ENCODE measurements at regions not wholly inside any gene's neighbourhood (a gene's known extent, or its start where the extent isn't known, plus 50 kb on each side); places are given as distances from the start of the nearest gene placed in this dataset.

DNA sequence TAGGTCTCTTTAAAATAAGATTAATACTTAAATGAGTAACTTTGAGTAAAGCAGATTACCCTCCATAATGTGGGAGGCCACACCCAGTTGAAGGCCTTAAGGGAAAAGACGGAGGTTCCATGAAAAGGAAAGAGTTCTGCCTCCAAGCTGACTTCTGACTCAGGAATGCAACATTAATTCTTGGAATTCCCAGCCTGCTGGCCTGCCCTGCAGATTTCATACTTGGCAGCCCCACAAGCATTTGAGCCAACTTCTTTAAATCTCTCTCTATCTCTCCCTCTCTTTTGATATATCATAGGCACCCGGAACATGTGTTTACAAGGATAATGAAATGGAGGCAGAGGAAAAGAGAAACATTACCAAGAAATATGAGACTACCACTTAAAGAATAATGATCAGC is 902.3 kb upstream of the MIR17HG start:
- no peak for ATAC-seq (ENCODE audit: low read depth)
- Mint-ChIP-seq H3K4me1 (no peaks in the 10 kb centered on the region), H3K36me3 (no peaks in the 10 kb centered on the region), H3K4me3 (no peak overlapping the region), H3K27me3 (no peaks in the 10 kb centered on the region), H3K27ac (no peak overlapping the region), H3K9me3 (no peaks in the 10 kb centered on the region)
- DNase-seq, result no peak
- POLR2A ChIA-PET, result no interaction called here

GRCh38 chr13:90447034-90447733 is 900.3 kb upstream of the MIR17HG start:
- Mint-ChIP-seq H3K27me3 (no peaks in the 10 kb centered on the region), H3K4me1 (no peaks in the 10 kb centered on the region), H3K36me3 (no peaks in the 10 kb centered on the region), H3K4me3 (no peak overlapping the region), H3K27ac (no peak overlapping the region), H3K9me3 (no peaks in the 10 kb centered on the region)
- ATAC-seq (ENCODE audit: low read depth) (no peak), DNase-seq (no peak)
- POLR2A ChIA-PET, result no interaction called here

GRCh38 chr13:90447734-90448101 is 899.8 kb upstream of the MIR17HG start:
- Mint-ChIP-seq H3K36me3 (no peaks in the 10 kb centered on the region), H3K27ac (no peak overlapping the region), H3K4me1 (no peaks in the 10 kb centered on the region), H3K4me3 (no peak overlapping the region), H3K9me3 (no peaks in the 10 kb centered on the region), H3K27me3 (no peaks in the 10 kb centered on the region)
- ATAC-seq (ENCODE audit: low read depth), result no peak
- DNase-seq, result no peak
- POLR2A ChIA-PET, result no interaction called here

DNA sequence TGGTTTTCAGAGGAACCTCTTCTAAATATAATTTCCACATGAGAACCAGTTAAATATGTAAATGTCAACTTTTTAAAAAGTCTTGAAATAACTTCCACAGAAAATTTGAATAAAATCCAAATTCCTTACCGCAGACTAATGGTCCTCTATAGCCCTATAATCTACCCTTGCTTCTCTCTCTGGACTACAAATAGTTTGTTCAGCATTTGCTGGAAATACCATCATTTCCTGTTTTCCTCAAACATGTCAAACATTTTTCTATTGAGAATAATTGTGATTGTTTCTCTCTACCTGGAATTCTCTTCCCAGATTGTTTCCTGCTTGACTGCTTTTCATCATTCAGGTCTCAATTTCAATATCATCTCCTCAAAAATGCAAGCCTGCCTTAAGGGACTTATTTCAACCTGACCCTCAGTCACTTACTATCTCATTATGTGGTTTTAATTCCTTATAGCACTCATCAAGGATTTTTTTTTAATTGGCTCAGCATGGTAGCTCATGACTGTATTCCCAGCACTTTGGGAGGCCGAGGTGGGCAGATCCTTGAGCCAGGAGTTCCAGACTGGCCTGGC is 898.9 kb upstream of the MIR17HG start:
- POLR2A ChIA-PET, result no interaction called here
- Mint-ChIP-seq H3K4me1 (no peaks in the 10 kb centered on the region), H3K36me3 (no peaks in the 10 kb centered on the region), H3K27ac (no peak overlapping the region), H3K4me3 (no peak overlapping the region), H3K9me3 (no peaks in the 10 kb centered on the region), H3K27me3 (no peaks in the 10 kb centered on the region)
- DNase-seq (no peak), ATAC-seq (ENCODE audit: low read depth) (no peak)

GRCh38 chr13:90453342-90453741 is 894.1 kb upstream of the MIR17HG start:
- Mint-ChIP-seq H3K27ac (no peak overlapping the region), H3K27me3 (no peaks in the 10 kb centered on the region), H3K4me3 (no peak overlapping the region), H3K9me3 (peaks cover 2% of the 10 kb centered on the region), H3K4me1 (no peaks in the 10 kb centered on the region), H3K36me3 (no peaks in the 10 kb centered on the region)
- ATAC-seq (ENCODE audit: low read depth), result no peak
- no peak for DNase-seq
- POLR2A ChIA-PET, result no interaction called here

DNA sequence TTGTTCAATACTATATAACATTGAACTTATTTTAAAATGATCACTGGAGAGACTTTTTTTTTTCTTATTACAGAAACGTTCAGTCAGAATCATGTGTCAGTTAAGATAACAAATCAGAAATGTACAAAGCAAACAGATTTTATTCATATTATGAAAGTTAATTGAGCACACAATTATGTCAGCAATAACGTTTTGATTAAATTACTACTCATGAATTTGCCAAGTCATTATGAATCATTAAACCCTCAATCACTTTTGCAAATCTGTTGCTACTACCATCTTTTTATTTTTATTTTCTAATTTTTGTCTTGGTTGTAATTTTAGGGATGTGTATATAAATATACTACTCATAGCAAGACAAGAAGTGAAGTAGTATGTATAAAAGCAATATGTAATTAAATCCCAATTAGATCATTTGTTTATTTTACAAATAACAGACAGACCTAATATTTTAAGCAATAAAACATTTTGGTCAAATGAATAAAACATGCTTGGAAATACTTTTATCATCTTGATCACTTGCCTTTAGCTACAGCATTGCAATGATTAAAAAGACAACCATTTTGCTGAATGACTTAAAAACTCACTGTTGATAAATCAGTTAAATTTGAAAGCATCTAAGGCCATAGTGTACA is 893.4 kb upstream of the MIR17HG start:
- DNase-seq (no peak), ATAC-seq (ENCODE audit: low read depth) (no peak)
- Mint-ChIP-seq H3K4me3 (no peak overlapping the region), H3K27ac (no peak overlapping the region), H3K9me3 (peaks cover 4% of the 10 kb centered on the region), H3K36me3 (no peaks in the 10 kb centered on the region), H3K4me1 (no peaks in the 10 kb centered on the region), H3K27me3 (no peaks in the 10 kb centered on the region)
- POLR2A ChIA-PET, result no interaction called here

GRCh38 chr13:90455067-90455466 is 892.4 kb upstream of the MIR17HG start:
- peaks cover 4% of the 10 kb centered on the region for H3K9me3 Mint-ChIP-seq
- H3K27ac Mint-ChIP-seq, result no peak overlapping the region
- ATAC-seq (ENCODE audit: low read depth) (no peak), DNase-seq (no peak)
- no peaks in the 10 kb centered on the region for H3K4me1 Mint-ChIP-seq
- H3K27me3 Mint-ChIP-seq, result no peaks in the 10 kb centered on the region
- H3K4me3 Mint-ChIP-seq, result no peak overlapping the region
- POLR2A ChIA-PET, result no interaction called here
- H3K36me3 Mint-ChIP-seq, result no peaks in the 10 kb centered on the region

GRCh38 chr13:90455823-90456222 is 891.7 kb upstream of the MIR17HG start:
- Mint-ChIP-seq H3K4me3 (no peak overlapping the region), H3K27me3 (no peaks in the 10 kb centered on the region), H3K27ac (no peak overlapping the region), H3K4me1 (no peaks in the 10 kb centered on the region), H3K36me3 (no peaks in the 10 kb centered on the region), H3K9me3 (peaks cover 4% of the 10 kb centered on the region)
- POLR2A ChIA-PET, result no interaction called here
- no peak for ATAC-seq (ENCODE audit: low read depth)
- DNase-seq, result no peak

DNA sequence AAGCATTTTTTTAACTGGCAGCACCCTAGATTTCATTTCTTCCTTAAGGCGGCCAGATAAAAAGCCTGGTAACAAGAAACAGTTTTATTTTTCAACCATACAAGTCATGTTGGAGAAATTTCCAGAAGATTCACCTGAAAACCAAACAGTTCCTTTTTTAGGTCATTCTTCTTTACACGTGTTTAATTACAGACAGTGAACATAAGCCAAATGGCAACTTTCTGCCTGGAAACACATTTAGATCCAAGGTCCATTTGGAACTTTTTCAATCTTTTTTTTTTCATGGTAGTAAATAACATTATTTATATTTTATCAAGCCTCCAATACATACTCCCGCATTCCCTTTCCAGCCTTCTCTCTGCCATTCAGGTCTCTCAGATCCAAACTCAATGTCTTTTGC is 886.1 kb upstream of the MIR17HG start:
- H3K9me3 Mint-ChIP-seq, result peaks cover 7% of the 10 kb centered on the region
- no peak overlapping the region for H3K4me3 Mint-ChIP-seq
- H3K27ac Mint-ChIP-seq, result no peak overlapping the region
- ATAC-seq (ENCODE audit: low read depth) (no peak), DNase-seq (no peak)
- no peaks in the 10 kb centered on the region for H3K27me3 Mint-ChIP-seq
- POLR2A ChIA-PET, result no interaction called here
- no peaks in the 10 kb centered on the region for H3K36me3 Mint-ChIP-seq
- no peaks in the 10 kb centered on the region for H3K4me1 Mint-ChIP-seq

- H3K27ac Mint-ChIP-seq, result no peak overlapping the region
- no peak overlapping the region for H3K4me3 Mint-ChIP-seq
- ATAC-seq (ENCODE audit: low read depth) (no peak), DNase-seq (no peak)
- POLR2A ChIA-PET, result no interaction called here
- no peaks in the 10 kb centered on the region for H3K36me3 Mint-ChIP-seq
- H3K27me3 Mint-ChIP-seq, result no peaks in the 10 kb centered on the region
- H3K4me1 Mint-ChIP-seq, result no peaks in the 10 kb centered on the region
- H3K9me3 Mint-ChIP-seq, result peaks cover 5% of the 10 kb centered on the region
Measured at GRCh38 chr13:90477216-90477615, 870.3 kb upstream of the MIR17HG start.

DNA sequence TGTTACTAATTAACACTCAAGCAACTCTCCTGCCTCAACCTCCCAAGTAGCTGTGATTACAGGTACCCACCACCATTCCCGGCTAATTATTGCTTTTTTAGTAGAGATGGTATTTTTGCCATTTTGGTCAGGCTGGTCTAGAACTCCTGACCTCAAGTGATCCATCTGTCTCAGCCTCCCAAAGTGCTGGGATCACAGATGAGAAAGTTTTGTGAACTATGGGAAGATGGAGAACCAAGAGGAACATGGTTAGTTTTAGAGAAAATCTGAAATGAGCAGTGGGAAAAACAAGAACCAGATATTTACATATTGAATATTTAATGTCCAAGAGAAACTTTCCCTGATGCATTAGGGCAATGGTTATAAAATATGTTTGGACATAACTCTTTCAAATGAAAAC is 863.6 kb upstream of the MIR17HG start:
- Mint-ChIP-seq H3K36me3 (no peaks in the 10 kb centered on the region), H3K4me1 (no peaks in the 10 kb centered on the region), H3K27ac (no peak overlapping the region), H3K27me3 (no peaks in the 10 kb centered on the region), H3K4me3 (no peak overlapping the region), H3K9me3 (peaks cover 5% of the 10 kb centered on the region)
- ATAC-seq (ENCODE audit: low read depth), result no peak
- DNase-seq, result no peak
- POLR2A ChIA-PET, result no interaction called here

DNA sequence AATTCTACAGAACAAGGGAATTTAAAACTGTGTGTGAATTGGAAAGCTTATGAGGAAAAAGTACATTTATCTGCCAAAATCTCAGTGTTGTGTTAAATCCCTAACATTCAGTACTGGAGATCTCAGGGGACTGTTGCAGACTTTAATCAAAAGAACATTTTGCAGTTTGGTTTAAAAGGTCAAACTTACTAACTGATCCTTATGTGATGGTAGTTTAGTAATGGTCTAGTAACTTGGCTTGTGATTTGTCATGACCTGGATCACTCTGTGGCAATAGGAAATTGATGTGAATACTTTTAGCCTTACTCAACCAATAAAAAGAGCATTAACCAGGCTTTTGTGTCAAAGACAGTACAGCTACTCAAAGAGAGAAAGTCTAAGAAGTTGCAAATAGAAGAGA is 862.1 kb upstream of the MIR17HG start:
- H3K27ac Mint-ChIP-seq, result no peak overlapping the region
- ATAC-seq (ENCODE audit: low read depth) (no peak), DNase-seq (no peak)
- H3K4me3 Mint-ChIP-seq, result no peak overlapping the region
- no peaks in the 10 kb centered on the region for H3K4me1 Mint-ChIP-seq
- peaks cover 5% of the 10 kb centered on the region for H3K9me3 Mint-ChIP-seq
- POLR2A ChIA-PET, result no interaction called here
- H3K27me3 Mint-ChIP-seq, result no peaks in the 10 kb centered on the region
- no peaks in the 10 kb centered on the region for H3K36me3 Mint-ChIP-seq

DNA sequence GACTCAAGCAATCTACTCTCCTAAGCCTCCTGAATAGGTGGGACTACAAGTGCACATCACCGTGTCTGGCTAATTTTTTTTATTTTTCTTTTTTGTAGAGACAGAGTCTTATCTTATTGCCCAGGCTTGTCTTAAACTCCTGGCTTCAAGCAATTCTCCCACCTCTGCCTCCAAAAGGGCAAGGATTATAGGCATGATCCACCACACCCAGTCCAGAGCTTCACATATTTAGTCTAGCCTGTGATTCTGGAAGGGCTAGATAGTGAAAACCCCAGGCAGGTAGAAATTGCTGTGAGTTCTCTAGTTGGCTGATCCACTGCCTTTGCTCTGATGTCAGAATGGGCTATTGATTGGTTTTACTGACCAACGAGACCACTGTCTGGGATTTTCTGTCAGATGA is 854.6 kb upstream of the MIR17HG start:
- ATAC-seq (ENCODE audit: low read depth) (no peak), DNase-seq (no peak)
- Mint-ChIP-seq H3K4me3 (no peak overlapping the region), H3K4me1 (no peaks in the 10 kb centered on the region), H3K9me3 (no peaks in the 10 kb centered on the region), H3K36me3 (no peaks in the 10 kb centered on the region), H3K27me3 (no peaks in the 10 kb centered on the region), H3K27ac (no peak overlapping the region)
- POLR2A ChIA-PET, result no interaction called here

DNA sequence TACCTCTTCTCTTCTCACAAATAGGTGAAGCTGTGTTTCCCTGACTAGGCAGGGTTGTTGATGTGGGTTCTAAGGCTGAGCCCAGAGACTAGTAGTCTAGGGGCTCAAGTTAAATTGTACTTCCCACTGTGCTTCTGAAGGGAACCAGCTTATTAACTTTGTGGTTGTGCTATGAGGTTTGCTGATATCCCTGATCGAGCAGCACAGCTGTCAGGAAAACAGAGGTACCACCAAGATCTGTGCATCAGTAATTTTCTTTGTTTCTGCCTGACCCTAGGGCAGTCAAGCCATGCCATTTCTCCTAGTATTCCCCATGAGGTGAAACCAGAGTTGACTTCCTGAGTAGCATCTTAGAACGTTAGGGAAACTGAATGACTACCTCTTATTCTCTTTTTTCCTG is 853.8 kb upstream of the MIR17HG start:
- Mint-ChIP-seq H3K9me3 (peaks cover 2% of the 10 kb centered on the region), H3K27ac (no peak overlapping the region), H3K27me3 (no peaks in the 10 kb centered on the region), H3K4me1 (no peaks in the 10 kb centered on the region), H3K4me3 (no peak overlapping the region), H3K36me3 (no peaks in the 10 kb centered on the region)
- ATAC-seq (ENCODE audit: low read depth) (no peak), DNase-seq (no peak)
- POLR2A ChIA-PET, result no interaction called here
